OCI-LY7 (cell line): ENCODE measurements at regions not wholly inside any gene's neighbourhood (a gene's known extent, or its start where the extent isn't known, plus 50 kb on each side); places are given as distances from the start of the nearest gene placed in this dataset.
"Not testable (repeated sequence)": the region's sequence is repeated elsewhere in the genome, so short reads cannot be mapped to it uniquely, and the experiment has no call there.

Source experiments
- BruUV-seq: library from RNA; stranded (reverse); fragments of 400-500 nt; replicated peaks from 2 replicates; lab custom pipeline; 2021; lab: Mats Ljungman, UMichigan
- CTCF ChIA-PET: fragments of 300-600 bp; sonication (Branson Sonifier 250); formaldehyde crosslinking; loops from one replicate; lab custom pipeline; 2022; ENCODE audit warnings: antibody characterized with exemption; ENCODE audit not compliant: unreplicated experiment; lab: Charles Lee
- POLR2A ChIA-PET: fragments of 300-600 bp; sonication (Branson Sonifier 250); formaldehyde crosslinking; loops from one replicate; lab custom pipeline; 2022; ENCODE audit warnings: antibody characterized with exemption; lab: Charles Lee
- DNase-seq: peaks from one replicate; pipeline ENCODE4 v3.0.0-alpha.2; 2015; ENCODE audit warnings: low spot score
- H2AFZ ChIP-seq: fragments of 200-600 bp; sonication (generic), shearing (Covaris generic); 2 replicates; pipeline ENCODE4 v1.6.1; 2014; ENCODE audit warnings: mild to moderate bottlenecking, antibody characterized with exemption, low read length, moderate library complexity
- H3K27ac ChIP-seq: fragments of 200-600 bp; sonication (generic); 2 replicates; pipeline ENCODE4 v1.5.1; 2014; ENCODE audit warnings: mixed run types, low read depth, mild to moderate bottlenecking, moderate library complexity, low read length, inconsistent platforms; ENCODE audit not compliant: poor library complexity, severe bottlenecking
- H3K36me3 ChIP-seq: fragments of 200-600 bp; sonication (generic); 2 replicates; pipeline ENCODE4 v1.6.1; 2014; ENCODE audit warnings: mild to moderate bottlenecking, antibody characterized with exemption, low read length, moderate library complexity, mixed read lengths; ENCODE audit not compliant: insufficient read depth
- H3K4me1 ChIP-seq: fragments of 200-600 bp; sonication (generic); 2 replicates; pipeline ENCODE4 v1.5.1; 2014; ENCODE audit warnings: mild to moderate bottlenecking, low read length; ENCODE audit not compliant: insufficient read depth, poor library complexity, severe bottlenecking
- H3K4me2 ChIP-seq: fragments of 200-600 bp; sonication (generic); 2 replicates; pipeline ENCODE4 v1.6.1; 2014; ENCODE audit warnings: mild to moderate bottlenecking, low read length
- H3K4me3 ChIP-seq: fragments of 200-600 bp; sonication (generic); 2 replicates; pipeline ENCODE4 v1.5.1; 2014; ENCODE audit warnings: mild to moderate bottlenecking, low read depth, low read length; ENCODE audit not compliant: poor library complexity, severe bottlenecking
- H3K79me2 ChIP-seq: fragments of 200-600 bp; sonication (generic); 2 replicates; pipeline ENCODE4 v1.6.1; 2016; ENCODE audit warnings: low read depth, mild to moderate bottlenecking, low read length, moderate library complexity, mixed read lengths; ENCODE audit not compliant: insufficient read depth
- H3K9me2 ChIP-seq: fragments of 200-600 bp; sonication (generic); 2 replicates; pipeline ENCODE4 v1.6.1; 2016; ENCODE audit warnings: mild to moderate bottlenecking, low read length, mixed read lengths; ENCODE audit not compliant: insufficient read depth
- H3K9me3 ChIP-seq: fragments of 200-600 bp; sonication (generic); 2 replicates; pipeline ENCODE4 v1.6.1; 2014; ENCODE audit warnings: mild to moderate bottlenecking, mixed run types, low read length, mixed read lengths
- H4K20me1 ChIP-seq: fragments of 200-600 bp; sonication (generic); 2 replicates; pipeline ENCODE4 v1.6.1; 2014; ENCODE audit warnings: mild to moderate bottlenecking, antibody characterized with exemption, low read length, moderate library complexity, mixed read lengths; ENCODE audit not compliant: insufficient read depth
- EZH2phosphoT487 ChIP-seq: fragments of 200-600 bp; sonication (generic); IDR thresholded peaks from 2 replicates; pipeline ENCODE4 v1.6.1; 2018; ENCODE audit warnings: low read depth, borderline replicate concordance, mild to moderate bottlenecking, mixed run types, antibody characterized with exemption, low read length, moderate library complexity, mixed read lengths
- intact Hi-C: fragments of 100-400 bp; cut with micrococcal nuclease; formaldehyde crosslinking; loops from one replicate; pipeline ENCODE4 v1.10.0; 2022; ENCODE audit not compliant: unreplicated experiment
- TF ChIP-seq, protein P1 (sequence below): fragments of 200-600 bp; sonication (generic); conservative IDR thresholded peaks from 2 replicates; pipeline ENCODE4 v1.5.1; 2014; ENCODE audit warnings: mild to moderate bottlenecking, antibody characterized with exemption, low read length, moderate library complexity, mixed read lengths

DNA sequence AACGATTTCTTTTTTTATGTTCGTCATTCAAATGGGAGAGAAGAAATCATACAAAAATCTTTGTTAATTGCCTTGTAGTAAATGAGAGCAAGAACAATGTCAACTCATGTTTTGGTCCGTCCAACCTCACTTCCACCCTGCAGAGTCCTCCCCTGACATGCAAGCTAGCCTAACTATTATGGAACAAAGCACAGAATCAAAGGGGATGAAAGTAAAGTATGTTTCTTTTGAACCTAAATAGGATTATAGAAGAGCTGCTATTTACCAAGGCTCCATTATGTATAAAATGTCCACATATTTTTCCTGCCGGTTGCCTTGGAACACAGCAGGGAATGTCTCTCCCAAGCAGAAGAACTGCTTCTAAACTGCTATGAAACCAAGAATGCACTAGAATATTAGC is 161.1 kb downstream of the MRPS30 start:
- no peak for TF ChIP-seq EZH2phosphoT487
- TF ChIP-seq, protein P1, sequence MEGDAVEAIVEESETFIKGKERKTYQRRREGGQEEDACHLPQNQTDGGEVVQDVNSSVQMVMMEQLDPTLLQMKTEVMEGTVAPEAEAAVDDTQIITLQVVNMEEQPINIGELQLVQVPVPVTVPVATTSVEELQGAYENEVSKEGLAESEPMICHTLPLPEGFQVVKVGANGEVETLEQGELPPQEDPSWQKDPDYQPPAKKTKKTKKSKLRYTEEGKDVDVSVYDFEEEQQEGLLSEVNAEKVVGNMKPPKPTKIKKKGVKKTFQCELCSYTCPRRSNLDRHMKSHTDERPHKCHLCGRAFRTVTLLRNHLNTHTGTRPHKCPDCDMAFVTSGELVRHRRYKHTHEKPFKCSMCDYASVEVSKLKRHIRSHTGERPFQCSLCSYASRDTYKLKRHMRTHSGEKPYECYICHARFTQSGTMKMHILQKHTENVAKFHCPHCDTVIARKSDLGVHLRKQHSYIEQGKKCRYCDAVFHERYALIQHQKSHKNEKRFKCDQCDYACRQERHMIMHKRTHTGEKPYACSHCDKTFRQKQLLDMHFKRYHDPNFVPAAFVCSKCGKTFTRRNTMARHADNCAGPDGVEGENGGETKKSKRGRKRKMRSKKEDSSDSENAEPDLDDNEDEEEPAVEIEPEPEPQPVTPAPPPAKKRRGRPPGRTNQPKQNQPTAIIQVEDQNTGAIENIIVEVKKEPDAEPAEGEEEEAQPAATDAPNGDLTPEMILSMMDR = no peak
- Histone ChIP-seq H4K20me1 (no peaks in the 10 kb centered on the region), H3K9me3 (no peaks in the 10 kb centered on the region), H3K4me2 (no peak overlapping the region), H3K79me2 (no peaks in the 10 kb centered on the region), H2AFZ (no peak overlapping the region), H3K27ac (no peak overlapping the region), H3K4me1 (no peaks in the 10 kb centered on the region), H3K4me3 (no peak overlapping the region), H3K9me2 (no peaks in the 10 kb centered on the region), H3K36me3 (no peaks in the 10 kb centered on the region)
- ChIA-PET POLR2A (no interaction called here), CTCF (no interaction called here)
- intact Hi-C loops = no loop called here
- no peak for DNase-seq
- BruUV-seq = no TSS peak

DNA sequence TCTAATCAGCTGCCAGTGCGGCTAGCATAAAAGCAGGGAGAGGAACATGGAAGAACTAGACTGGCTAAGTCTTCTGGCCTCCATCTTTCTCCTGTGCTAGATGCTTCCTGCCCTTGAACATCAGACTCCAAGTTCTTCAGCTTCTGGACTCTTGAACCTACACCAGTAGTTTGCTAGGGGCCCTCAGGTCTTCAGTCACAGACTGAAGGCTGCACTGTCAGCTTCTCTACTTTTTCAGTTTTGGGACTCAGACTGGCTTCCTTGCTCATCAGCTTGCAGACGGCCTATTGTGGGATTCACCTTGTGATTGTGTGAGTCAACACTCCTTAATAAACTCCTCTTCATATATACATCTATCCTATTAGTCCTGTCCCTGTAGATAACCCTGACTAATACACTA is 162.2 kb downstream of the MRPS30 start:
- H3K36me3 ChIP-seq, H3K4me1 ChIP-seq, H3K9me3 ChIP-seq, H4K20me1 ChIP-seq, H3K9me2 ChIP-seq, BruUV-seq, H3K4me2 ChIP-seq, CTCF ChIA-PET, H3K4me3 ChIP-seq, H2AFZ ChIP-seq, DNase-seq, H3K27ac ChIP-seq, intact Hi-C loops, H3K79me2 ChIP-seq, POLR2A ChIA-PET: not testable (repeated sequence)

DNA sequence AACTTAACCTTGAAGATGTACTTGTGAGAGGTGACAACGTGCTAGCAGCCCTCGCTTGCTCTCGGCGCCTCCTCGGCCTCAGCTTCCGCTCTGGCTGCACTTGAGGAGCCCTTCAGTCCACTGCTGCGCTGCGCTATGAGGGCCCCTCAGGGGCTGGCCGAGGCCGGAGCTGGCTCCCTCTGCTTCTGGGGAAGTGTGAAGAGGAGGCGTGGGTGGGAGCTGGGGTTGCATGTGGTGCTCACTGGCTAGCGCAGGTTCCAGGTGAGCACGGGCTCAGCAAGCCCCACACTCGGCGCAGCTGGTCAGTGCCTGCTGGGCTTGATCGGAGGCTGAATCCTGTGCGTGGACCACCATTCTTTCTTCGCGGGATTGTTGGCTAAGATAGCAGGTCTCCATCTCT is 166.1 kb downstream of the MRPS30 start:
- Histone ChIP-seq H3K4me2 (no peak overlapping the region), H3K27ac (no peak overlapping the region), H2AFZ (no peak overlapping the region), H3K4me1 (no peaks in the 10 kb centered on the region), H3K79me2 (no peaks in the 10 kb centered on the region), H4K20me1 (no peaks in the 10 kb centered on the region), H3K9me3 (no peaks in the 10 kb centered on the region), H3K36me3 (no peaks in the 10 kb centered on the region), H3K4me3 (no peak overlapping the region), H3K9me2 (no peaks in the 10 kb centered on the region)
- ChIA-PET CTCF (no interaction called here), POLR2A (interaction anchor here (0.6 kb wide), 1 partner anchor 73 kb away, joined by 3 read pairs; no protein-coding TSS in a partner anchor)
- no peak for DNase-seq
- intact Hi-C loops = no loop called here
- TF ChIP-seq EZH2phosphoT487 = no peak
- TF ChIP-seq, protein P1 = no peak
- BruUV-seq = no TSS peak
